Germinal center (tissue), 1 donor: ENCODE measurements at regions not wholly inside any gene's neighbourhood (a gene's known extent, or its start where the extent isn't known, plus 50 kb on each side); places are given as distances from the start of the nearest gene placed in this dataset.
A peak's percentile ranks its signal among the peaks of the same experiment; 100 is the strongest.

ENCODE experiments used
- DNase-seq: peaks from one replicate; pipeline ENCODE4 v3.0.0; 2012; ENCODE audit warnings: mixed read lengths, low spot score

- DNase-seq: no peak
These were observed 141.1 kb upstream of the ZXDA start for GRCh38 chrX:58051346-58051745.

GRCh38 chrX:58044130-58044529 is 133.9 kb upstream of the ZXDA start:
- DNase-seq: no peak

- DNase-seq: peak; percentile 1
These were observed 115.7 kb upstream of the ZXDA start for GRCh38 chrX:58025979-58026378.

- no peak for DNase-seq
These were observed 75.7 kb upstream of the ZXDA start for GRCh38 chrX:57985951-57986350.

- DNase-seq: no peak
These were observed 74.4 kb upstream of the ZXDA start for GRCh38 chrX:57984620-57985019.

GRCh38 chrX:57977992-57978391 is 67.7 kb upstream of the ZXDA start:
- DNase-seq: no peak

GRCh38 chrX:57964975-57965374 is 54.7 kb upstream of the ZXDA start:
- no peak for DNase-seq
